HCT116 (cell line): ENCODE measurements at regions not wholly inside any gene's neighbourhood (a gene's known extent, or its start where the extent isn't known, plus 50 kb on each side); places are given as distances from the start of the nearest gene placed in this dataset.

Experiments
- ATAC-seq: fragments of 200-7000 bp; cut with Tn5 transposase; 2 replicates; pipeline ENCODE4 v1.9.1; 2020; ENCODE audit warnings: mild to moderate bottlenecking, moderate library complexity
- BruUV-seq: library from RNA; stranded (reverse); fragments of 400-500 nt; replicated peaks from 2 replicates; lab custom pipeline; 2021; lab: Mats Ljungman, UMichigan
- CTCF ChIA-PET: fragments of 300-600 bp; sonication (Branson Sonifier 250); formaldehyde crosslinking; loops from one replicate; lab custom pipeline; 2021; ENCODE audit warnings: antibody characterized with exemption; lab: Charles Lee
- POLR2A ChIA-PET: fragments of 300-600, 350-600 bp; sonication (Branson Sonifier 250); formaldehyde crosslinking; loops from one replicate; lab custom pipeline; 2021; ENCODE audit warnings: antibody characterized with exemption; lab: Charles Lee
- RAD21 ChIA-PET, 2 experiments: fragments of 300-600 bp; sonication (Branson Sonifier 250); formaldehyde crosslinking; loops; one replicate each; lab custom pipeline; 2023; ENCODE audit warnings: low total read pairs in 2 of 2; ENCODE audit not compliant: uncharacterized antibody in 2 of 2, unreplicated experiment in 2 of 2, low non-redundant PET in 1 of 2; lab: Charles Lee
- DNase-seq: peaks from one replicate; pipeline ENCODE4 v3.0.0-alpha.2; 2010; ENCODE audit warnings: low read depth, low spot score
- H2AFZ ChIP-seq: fragments of 200-600 bp; shearing (Covaris generic), sonication (generic); 2 replicates; pipeline ENCODE4 v1.6.1; 2017; ENCODE audit warnings: low read depth, mixed run types, mixed read lengths, antibody characterized with exemption, low read length; ENCODE audit not compliant: poor library complexity, severe bottlenecking
- H3K27ac ChIP-seq: 2 replicates; pipeline ENCODE4 v1.5.1; 2012; ENCODE audit warnings: low read depth, low read length
- H3K27me3 ChIP-seq: fragments of 200-600 bp; sonication (generic); 2 replicates; pipeline ENCODE4 v1.6.1; 2016; ENCODE audit warnings: mixed run types, low read length, mixed read lengths; ENCODE audit not compliant: insufficient read depth
- H3K36me3 ChIP-seq, 2 experiments: fragments of 200-500 bp in 1 of 2; fragments of 200-600 bp in 1 of 2; sonication (Bioruptor generic) in 1 of 2; sonication (generic) in 1 of 2; 2 replicates each; pipeline versions ENCODE4 v1.5.1 to v1.6.1; 2014 to 2016; ENCODE audit warnings: low read length in 2 of 2, inconsistent platforms in 1 of 2, mixed read lengths in 1 of 2, mixed run types in 1 of 2; ENCODE audit not compliant: insufficient read depth in 2 of 2, control insufficient read depth in 1 of 2
- H3K4me1 ChIP-seq, 2 experiments: fragments of 200-600 bp in 1 of 2; sonication (generic) in 1 of 2; 2 replicates each; pipeline versions ENCODE4 v1.5.1 to v1.6.1; 2012 to 2017; ENCODE audit warnings: low read length in 2 of 2, inconsistent platforms in 1 of 2, mild to moderate bottlenecking in 1 of 2, mixed read lengths in 1 of 2, mixed run types in 1 of 2, moderate library complexity in 1 of 2; ENCODE audit not compliant: insufficient read depth in 2 of 2, control insufficient read depth in 1 of 2
- H3K4me2 ChIP-seq: fragments of 200-600 bp; sonication (generic); 2 replicates; pipeline ENCODE4 v1.6.1; 2017; ENCODE audit warnings: mixed run types, low read length, mixed read lengths
- H3K4me3 ChIP-seq, 2 experiments: fragments of 200-600 bp in 1 of 2; sonication (generic) in 1 of 2; replicated peaks in 1 of 2; 2 replicates each; pipeline ENCODE4 v1.5.1; 2011 to 2016; ENCODE audit warnings: low read length in 2 of 2, control low read depth in 1 of 2, low read depth in 1 of 2, mild to moderate bottlenecking in 1 of 2, mixed read lengths in 1 of 2, mixed run types in 1 of 2
- H3K79me2 ChIP-seq: fragments of 200-600 bp; sonication (generic); 2 replicates; pipeline ENCODE4 v1.6.1; 2017; ENCODE audit warnings: mild to moderate bottlenecking, mixed run types, low read length, moderate library complexity, mixed read lengths; ENCODE audit not compliant: insufficient read depth
- H3K9ac ChIP-seq: fragments of 200-600 bp; sonication (generic); 2 replicates; pipeline ENCODE4 v1.6.1; 2016; ENCODE audit warnings: low read length, mixed read lengths
- H3K9me2 ChIP-seq: fragments of 200-600 bp; sonication (generic), shearing (Covaris generic); 2 replicates; pipeline ENCODE4 v1.6.1; 2017; ENCODE audit warnings: mixed run types, mild to moderate bottlenecking, moderate library complexity; ENCODE audit not compliant: insufficient read depth
- H3K9me3 ChIP-seq, 2 experiments: fragments of 200-500 bp in 1 of 2; fragments of 200-600 bp in 1 of 2; sonication (Bioruptor generic) in 1 of 2; sonication (generic) in 1 of 2; 2 replicates each; pipeline ENCODE4 v1.6.1; 2014 to 2017; ENCODE audit warnings: low read length in 2 of 2, mixed read lengths in 2 of 2, inconsistent platforms in 1 of 2, low read depth in 1 of 2, mild to moderate bottlenecking in 1 of 2, mixed run types in 1 of 2, moderate library complexity in 1 of 2; ENCODE audit not compliant: control insufficient read depth in 1 of 2, insufficient read depth in 1 of 2
- H4K20me1 ChIP-seq: fragments of 200-600 bp; sonication (generic), shearing (Covaris generic); 2 replicates; pipeline ENCODE4 v1.6.1; 2017; ENCODE audit warnings: mixed run types, mild to moderate bottlenecking, moderate library complexity; ENCODE audit not compliant: insufficient read depth
- ATF3 ChIP-seq: IDR thresholded peaks from 2 replicates; pipeline ENCODE4 v1.6.1; 2012
- EGR1 ChIP-seq: IDR thresholded peaks from 2 replicates; pipeline ENCODE4 v1.6.1; 2012; ENCODE audit warnings: low read depth
- ELF1 ChIP-seq: IDR thresholded peaks from 2 replicates; pipeline ENCODE4 v1.6.1; 2012; ENCODE audit warnings: low read depth, borderline replicate concordance
- EZH2 ChIP-seq: fragments of 200-600 bp; sonication (generic); IDR thresholded peaks from 2 replicates; pipeline ENCODE4 v1.6.1; 2017; ENCODE audit warnings: antibody characterized with exemption, mixed run types
- FOSL1 ChIP-seq: IDR thresholded peaks from 2 replicates; pipeline ENCODE4 v1.6.1; 2012; ENCODE audit warnings: low read depth
- JUND ChIP-seq: IDR thresholded peaks from 2 replicates; pipeline ENCODE4 v1.6.1; 2012
- MAX ChIP-seq: IDR thresholded peaks from 2 replicates; pipeline ENCODE4 v1.6.1; 2012
- POLR2AphosphoS5 ChIP-seq: IDR thresholded peaks from 2 replicates; pipeline ENCODE4 v1.6.1; 2011; ENCODE audit warnings: mild to moderate bottlenecking, low read depth, low read length, moderate library complexity
- REST ChIP-seq: IDR thresholded peaks from 2 replicates; pipeline ENCODE4 v1.6.1; 2012; ENCODE audit warnings: low read depth
- SIN3A ChIP-seq: IDR thresholded peaks from 2 replicates; pipeline ENCODE4 v1.6.1; 2012; ENCODE audit warnings: low read depth
- SP1 ChIP-seq: IDR thresholded peaks from 2 replicates; pipeline ENCODE4 v1.6.1; 2012; ENCODE audit warnings: low read depth
- TCF7L2 ChIP-seq: IDR thresholded peaks from 2 replicates; pipeline ENCODE4 v1.7.0; 2011; ENCODE audit warnings: borderline replicate concordance, inconsistent platforms; ENCODE audit not compliant: insufficient read depth, insufficient read length; ENCODE audit errors: extremely low read depth
- ZFX ChIP-seq: fragments of 450-650 bp; IDR thresholded peaks from 2 replicates; pipeline ENCODE4 v1.6.1; 2017
- ZNF274 ChIP-seq: fragments of 200-500 bp; sonication (Bioruptor generic); IDR thresholded peaks from 2 replicates; pipeline ENCODE4 v1.6.1; 2014; ENCODE audit warnings: mild to moderate bottlenecking, low read depth, low read length, inconsistent platforms
- intact Hi-C: fragments of 100-400 bp; cut with micrococcal nuclease; formaldehyde crosslinking; loops from 2 replicates; pipeline ENCODE4 v1.10.0; 2022
- TF ChIP-seq, protein P1 (sequence below): IDR thresholded peaks from 2 replicates; pipeline ENCODE4 v1.6.1; 2011; ENCODE audit warnings: mild to moderate bottlenecking, low read length, moderate library complexity; ENCODE audit not compliant: insufficient replicate concordance; ENCODE audit errors: extremely low read depth

DNA sequence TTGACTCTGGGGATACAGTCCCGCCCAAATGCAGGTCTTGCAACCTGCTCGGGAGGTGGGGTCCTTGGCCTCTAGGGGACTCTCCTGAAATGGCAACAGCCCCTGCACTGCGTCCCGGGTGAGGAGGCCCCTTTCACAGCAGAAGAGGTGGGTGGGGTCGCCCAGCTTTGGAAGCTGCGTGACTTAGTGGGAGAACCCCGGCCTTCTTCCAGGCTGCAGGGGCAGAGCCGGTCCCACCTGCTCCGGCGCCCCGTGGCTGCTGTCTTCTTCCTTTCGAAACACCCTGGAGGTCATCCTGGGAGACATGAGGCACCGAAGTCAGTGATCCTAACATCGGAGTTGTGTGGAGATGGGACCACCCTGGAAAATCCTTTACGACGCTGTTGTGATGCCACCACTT, 103.7 kb upstream of the ADRA2C start:
- Histone ChIP-seq H2AFZ (no peak overlapping the region), H4K20me1 (no peaks in the 10 kb centered on the region), H3K4me3 (no peak overlapping the region), H3K4me1 (no peaks in the 10 kb centered on the region), H3K36me3 (no peaks in the 10 kb centered on the region), H3K79me2 (no peaks in the 10 kb centered on the region), H3K9me2 (no peaks in the 10 kb centered on the region), H3K27me3 (no peaks in the 10 kb centered on the region), H3K9ac (no peak overlapping the region), H3K9me3 (no peaks in the 10 kb centered on the region), H3K27ac (no peak overlapping the region), H3K4me2 (no peak overlapping the region)
- DNase-seq (no peak), ATAC-seq (no peak)
- TF ChIP-seq SIN3A (no peak), MAX (no peak), FOSL1 (no peak), EGR1 (no peak), ZNF274 (no peak), SP1 (no peak)
- intact Hi-C loops = no loop called here
- CTCF ChIA-PET = no interaction called here
- no TSS peak for BruUV-seq
- POLR2A ChIA-PET = no interaction called here
- RAD21 ChIA-PET = no interaction called here

DNA sequence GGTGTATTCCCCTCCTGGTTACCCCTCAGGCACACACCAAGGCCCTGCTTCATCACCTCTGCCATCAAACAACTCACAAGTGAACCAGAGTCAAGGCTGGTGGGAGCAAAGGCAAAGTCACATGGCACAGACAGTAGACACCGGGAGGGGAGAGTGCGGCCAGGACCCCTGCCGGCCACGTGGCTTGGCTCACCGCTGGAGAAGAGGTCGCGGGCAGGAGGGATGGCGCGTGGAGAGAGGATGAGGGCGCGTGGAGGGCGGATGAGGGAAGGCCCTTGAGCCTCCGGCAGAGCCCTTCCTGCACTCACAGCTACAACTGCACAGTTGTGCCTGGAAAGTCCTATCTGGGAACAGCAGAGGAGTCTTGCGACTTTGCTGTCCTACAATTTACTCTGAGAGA, 104.2 kb upstream of the ADRA2C start:
- no peak overlapping the region for H3K4me2 ChIP-seq
- no peaks in the 10 kb centered on the region for H3K4me1 ChIP-seq
- H3K27me3 ChIP-seq = no peaks in the 10 kb centered on the region
- ChIA-PET RAD21 (no interaction called here), POLR2A (no interaction called here), CTCF (no interaction called here)
- no peaks in the 10 kb centered on the region for H3K9me2 ChIP-seq
- DNase-seq (no peak), ATAC-seq (no peak)
- H3K9me3 ChIP-seq = no peaks in the 10 kb centered on the region
- H3K36me3 ChIP-seq = no peaks in the 10 kb centered on the region
- no TSS peak for BruUV-seq
- no peaks in the 10 kb centered on the region for H4K20me1 ChIP-seq
- intact Hi-C loops = no loop called here
- H3K4me3 ChIP-seq = no peak overlapping the region
- no peak overlapping the region for H3K9ac ChIP-seq
- H3K27ac ChIP-seq = no peak overlapping the region
- no peak overlapping the region for H2AFZ ChIP-seq
- no peaks in the 10 kb centered on the region for H3K79me2 ChIP-seq
- TF ChIP-seq ZFX (no peak), REST (no peak), EGR1 (no peak), SIN3A (no peak), EZH2 (no peak), POLR2AphosphoS5 (no peak), TCF7L2 (no peak), MAX (no peak), ATF3 (no peak), JUND (no peak), FOSL1 (no peak), ELF1 (no peak)
- TF ChIP-seq, protein P1, sequence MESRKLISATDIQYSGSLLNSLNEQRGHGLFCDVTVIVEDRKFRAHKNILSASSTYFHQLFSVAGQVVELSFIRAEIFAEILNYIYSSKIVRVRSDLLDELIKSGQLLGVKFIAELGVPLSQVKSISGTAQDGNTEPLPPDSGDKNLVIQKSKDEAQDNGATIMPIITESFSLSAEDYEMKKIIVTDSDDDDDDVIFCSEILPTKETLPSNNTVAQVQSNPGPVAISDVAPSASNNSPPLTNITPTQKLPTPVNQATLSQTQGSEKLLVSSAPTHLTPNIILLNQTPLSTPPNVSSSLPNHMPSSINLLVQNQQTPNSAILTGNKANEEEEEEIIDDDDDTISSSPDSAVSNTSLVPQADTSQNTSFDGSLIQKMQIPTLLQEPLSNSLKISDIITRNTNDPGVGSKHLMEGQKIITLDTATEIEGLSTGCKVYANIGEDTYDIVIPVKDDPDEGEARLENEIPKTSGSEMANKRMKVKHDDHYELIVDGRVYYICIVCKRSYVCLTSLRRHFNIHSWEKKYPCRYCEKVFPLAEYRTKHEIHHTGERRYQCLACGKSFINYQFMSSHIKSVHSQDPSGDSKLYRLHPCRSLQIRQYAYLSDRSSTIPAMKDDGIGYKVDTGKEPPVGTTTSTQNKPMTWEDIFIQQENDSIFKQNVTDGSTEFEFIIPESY = no peak
